GM13976 (cell line): ENCODE measurements at regions not wholly inside any gene's neighbourhood (a gene's known extent, or its start where the extent isn't known, plus 50 kb on each side); places are given as distances from the start of the nearest gene placed in this dataset.

ENCODE experiments used
- DNase-seq: peaks from one replicate; pipeline ENCODE4 v3.0.0; 2012; ENCODE audit warnings: low spot score
- in situ Hi-C: fragments of 300-500 bp; cut with MboI; formaldehyde crosslinking; loops from one replicate; pipeline ENCODE4 v1.12.0; 2022; ENCODE audit warnings: low sequenced_read_pairs, mixed read lengths, inconsistent platforms; ENCODE audit not compliant: unreplicated experiment
- TF ChIP-seq, protein P1 (sequence below): IDR thresholded peaks from 2 replicates; pipeline ENCODE4 v1.5.1; 2012; ENCODE audit warnings: borderline replicate concordance, mild to moderate bottlenecking; ENCODE audit not compliant: insufficient read depth; ENCODE audit errors: extremely low read depth, missing control alignments, control extremely low read depth

DNA sequence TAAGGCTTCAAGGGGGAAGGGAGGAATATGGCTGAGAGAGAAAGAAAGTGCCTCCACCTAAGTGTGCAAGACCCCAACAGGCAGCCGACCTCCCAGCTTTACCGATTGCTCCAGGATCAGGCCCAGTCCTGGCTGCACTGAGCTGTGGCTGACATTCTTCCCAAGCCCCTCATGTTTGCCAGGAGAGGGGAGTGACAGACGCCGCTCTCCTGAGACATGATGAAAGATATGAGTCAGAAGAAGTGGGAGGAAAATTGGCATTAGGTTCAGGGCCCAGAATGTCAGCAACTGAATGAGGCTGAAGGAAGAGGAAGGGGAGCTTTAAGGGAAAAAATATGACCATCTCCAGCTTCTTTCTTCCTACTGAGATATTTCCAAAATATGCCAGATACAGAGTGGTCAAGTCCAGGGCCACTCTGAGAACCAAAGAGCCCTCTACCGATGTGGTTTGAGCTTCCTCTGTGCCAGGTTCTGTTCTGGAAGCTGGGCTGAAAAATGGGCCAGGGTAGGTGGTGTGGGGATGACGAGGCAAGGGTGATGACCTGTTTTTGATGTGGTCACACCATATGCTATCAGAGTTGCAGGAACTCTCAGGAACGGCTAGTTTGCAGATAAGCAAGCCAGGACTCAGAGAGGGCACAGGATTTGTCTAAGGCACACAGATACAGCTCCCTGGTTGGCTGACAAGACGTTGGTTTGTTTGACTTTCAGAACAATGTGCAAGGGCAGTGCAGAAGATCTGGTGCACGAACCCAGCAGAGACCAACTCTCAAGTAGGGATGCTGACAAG, 176.7 kb downstream of the SOX9 start:
- TF ChIP-seq, protein P1, sequence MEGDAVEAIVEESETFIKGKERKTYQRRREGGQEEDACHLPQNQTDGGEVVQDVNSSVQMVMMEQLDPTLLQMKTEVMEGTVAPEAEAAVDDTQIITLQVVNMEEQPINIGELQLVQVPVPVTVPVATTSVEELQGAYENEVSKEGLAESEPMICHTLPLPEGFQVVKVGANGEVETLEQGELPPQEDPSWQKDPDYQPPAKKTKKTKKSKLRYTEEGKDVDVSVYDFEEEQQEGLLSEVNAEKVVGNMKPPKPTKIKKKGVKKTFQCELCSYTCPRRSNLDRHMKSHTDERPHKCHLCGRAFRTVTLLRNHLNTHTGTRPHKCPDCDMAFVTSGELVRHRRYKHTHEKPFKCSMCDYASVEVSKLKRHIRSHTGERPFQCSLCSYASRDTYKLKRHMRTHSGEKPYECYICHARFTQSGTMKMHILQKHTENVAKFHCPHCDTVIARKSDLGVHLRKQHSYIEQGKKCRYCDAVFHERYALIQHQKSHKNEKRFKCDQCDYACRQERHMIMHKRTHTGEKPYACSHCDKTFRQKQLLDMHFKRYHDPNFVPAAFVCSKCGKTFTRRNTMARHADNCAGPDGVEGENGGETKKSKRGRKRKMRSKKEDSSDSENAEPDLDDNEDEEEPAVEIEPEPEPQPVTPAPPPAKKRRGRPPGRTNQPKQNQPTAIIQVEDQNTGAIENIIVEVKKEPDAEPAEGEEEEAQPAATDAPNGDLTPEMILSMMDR, result no peak
- in situ Hi-C loops, result no loop called here

DNA sequence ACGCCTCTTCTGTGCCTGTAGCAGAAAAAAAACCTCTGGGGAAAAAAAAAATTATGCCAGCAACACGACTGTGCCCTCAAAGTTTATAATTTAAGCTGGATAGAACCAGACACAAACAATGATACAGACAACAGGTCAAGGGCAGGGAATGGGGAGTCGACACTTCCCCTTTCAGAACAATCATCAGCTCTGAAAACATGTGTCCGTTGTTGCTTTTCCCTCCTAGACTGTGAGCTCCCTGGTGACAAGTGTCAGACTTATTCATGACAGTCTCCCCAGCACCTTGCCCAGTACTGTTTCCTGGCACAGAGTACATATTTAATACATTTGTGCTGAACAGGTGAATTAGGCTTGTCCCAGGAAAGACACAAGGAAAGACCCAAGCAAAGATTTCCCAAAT, 178.3 kb downstream of the SOX9 start:
- DNase-seq, result no peak
- in situ Hi-C loops, result no loop called here
- TF ChIP-seq, protein P1, result no peak

More for the DNA sequence above, 176.7 kb downstream of the SOX9 start:
- no peak for DNase-seq

DNA sequence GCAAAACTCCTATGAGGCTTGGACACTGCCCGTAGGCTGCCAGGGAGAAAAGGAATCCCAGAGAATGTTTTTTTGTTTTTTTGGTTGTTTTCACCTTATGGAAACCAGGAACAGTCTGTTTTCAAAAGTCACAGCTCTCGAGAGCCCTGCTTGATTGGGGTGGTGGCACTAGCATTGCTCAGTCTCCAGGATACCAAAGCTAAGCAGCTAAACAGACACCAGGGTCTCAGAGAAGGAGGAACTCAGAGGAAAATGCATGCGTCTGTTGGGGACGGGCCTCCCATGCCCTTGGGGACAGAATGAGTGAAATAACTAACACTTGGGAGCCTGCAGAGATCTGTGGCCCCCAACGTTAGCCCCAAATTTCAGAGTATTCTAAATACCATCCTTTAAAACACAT, 178.8 kb downstream of the SOX9 start:
- TF ChIP-seq, protein P1, result no peak
- in situ Hi-C loops, result no loop called here
- no peak for DNase-seq

DNA sequence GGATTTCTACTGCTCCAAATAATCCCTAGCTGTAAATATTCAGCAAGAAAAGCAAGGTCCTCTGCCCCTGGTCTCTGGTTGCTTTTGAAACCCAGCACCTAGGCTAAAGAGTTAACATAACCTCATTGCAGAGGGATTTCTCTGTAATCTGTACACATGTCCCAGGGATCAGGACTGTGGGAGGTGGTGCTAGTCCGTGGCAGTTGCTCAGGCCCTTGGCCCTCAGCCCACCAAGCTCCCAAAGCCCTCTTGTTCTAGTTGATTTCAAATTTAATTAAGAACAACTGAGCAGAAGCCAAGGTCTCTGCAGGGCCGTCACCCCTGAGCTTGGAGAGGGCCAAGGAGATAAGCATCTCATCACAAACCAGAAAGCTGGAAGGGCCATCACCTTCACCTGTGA, 181.1 kb downstream of the SOX9 start:
- no peak for DNase-seq
- in situ Hi-C loops, result no loop called here
- TF ChIP-seq, protein P1, result no peak

DNA sequence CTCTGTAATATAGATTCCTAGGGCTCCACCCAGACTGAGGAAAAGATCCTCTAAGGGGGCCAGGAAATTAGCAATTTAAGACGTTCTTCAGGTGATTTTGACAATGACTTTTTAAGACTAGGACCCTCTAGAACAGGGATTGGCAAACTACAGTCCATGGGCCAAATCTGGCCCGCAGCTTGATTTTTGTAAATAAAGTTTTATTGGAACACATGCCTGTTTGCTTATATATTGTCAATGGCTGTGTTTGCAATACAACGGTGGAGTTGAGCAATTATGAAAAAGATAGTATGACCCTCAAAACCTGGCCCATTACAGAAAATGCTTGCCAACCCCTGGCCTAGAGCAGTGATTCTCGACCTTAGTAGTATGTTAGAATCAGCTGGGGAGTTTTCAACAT, 181.9 kb downstream of the SOX9 start:
- no peak for DNase-seq
- TF ChIP-seq, protein P1, result no peak

DNA sequence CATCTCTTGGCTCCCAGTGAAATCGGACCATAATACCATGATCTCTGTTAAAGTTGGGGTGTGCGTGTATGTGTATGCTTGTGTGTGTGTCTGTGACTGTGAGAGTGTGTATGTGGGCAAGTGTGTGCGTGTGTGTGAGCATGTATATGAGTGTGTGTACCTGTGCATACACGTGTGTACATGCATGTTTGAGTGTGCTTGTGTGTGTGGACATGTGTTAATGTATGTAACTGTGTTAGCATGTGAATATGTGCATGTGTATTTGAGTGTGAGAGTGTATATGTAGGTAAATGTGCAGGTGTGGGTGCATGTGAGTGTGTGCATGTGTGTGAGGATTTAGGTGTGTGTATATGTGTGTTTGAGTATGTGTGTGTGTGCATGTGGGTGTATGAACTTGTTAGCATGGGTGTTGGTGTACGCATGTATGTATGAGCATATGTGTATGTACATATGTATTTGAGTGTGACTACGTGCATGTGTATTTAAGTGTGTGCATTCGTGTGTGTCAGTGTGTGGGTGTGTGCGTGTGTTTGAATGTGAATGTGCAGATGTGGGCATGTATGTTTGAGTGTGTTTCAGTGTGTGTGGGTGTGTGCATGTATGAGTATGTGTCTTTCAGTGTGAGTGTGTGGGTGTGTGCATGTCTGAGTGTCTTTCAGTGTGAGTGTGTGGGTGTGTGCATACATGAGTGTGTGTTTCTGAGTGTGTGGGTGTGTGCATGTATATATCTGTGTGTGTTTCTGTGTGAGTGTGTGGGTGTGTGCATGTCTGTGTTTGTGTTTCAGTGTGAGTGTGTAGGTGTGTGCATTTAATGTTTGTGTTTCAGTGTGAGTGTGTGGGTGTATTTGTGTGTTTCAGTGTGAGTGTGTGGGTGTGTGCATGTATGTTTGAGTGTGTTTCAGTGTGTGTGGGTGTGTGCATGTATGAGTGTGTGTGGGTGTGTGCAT, 183.2 kb downstream of the SOX9 start:
- TF ChIP-seq, protein P1, result no peak
- in situ Hi-C loops, result no loop called here
- DNase-seq, result no peak

More for the DNA sequence above, 181.9 kb downstream of the SOX9 start:
- in situ Hi-C loops, result no loop called here
